SK-N-SH (cell line): ENCODE measurements at regions not wholly inside any gene's neighbourhood (a gene's known extent, or its start where the extent isn't known, plus 50 kb on each side); places are given as distances from the start of the nearest gene placed in this dataset.
A peak's percentile ranks its signal among the peaks of the same experiment; 100 is the strongest.

Experiments
- CTCF ChIA-PET: fragments of 300-600, 350-600 bp; formaldehyde crosslinking; extraction: SDS; loops from one replicate; lab custom pipeline; 2021; lab: Yijun Ruan, JAX
- POLR2A ChIA-PET: fragments of 350-600 bp; sonication (Branson Sonifier 250); formaldehyde crosslinking; extraction: SDS; loops from one replicate; lab custom pipeline; 2020; ENCODE audit warnings: antibody characterized with exemption, inconsistent platforms; lab: Yijun Ruan, JAX
- DNase-seq: peaks from one replicate; pipeline ENCODE4 v3.0.0; 2012
- H2AFZ ChIP-seq: fragments of 200-600 bp; sonication (generic); 2 replicates; pipeline ENCODE4 v1.8.1; 2016; ENCODE audit warnings: antibody characterized with exemption, mild to moderate bottlenecking, low read depth
- H3F3A ChIP-seq: fragments of 200-600 bp; sonication (generic); replicated peaks from 2 replicates; pipeline ENCODE3; 2016; ENCODE audit warnings: antibody characterized with exemption, mild to moderate bottlenecking; ENCODE audit not compliant: insufficient read depth
- H3K27ac ChIP-seq, 2 experiments: fragments of 200-500 bp in 1 of 2; fragments of 200-600 bp in 1 of 2; sonication (Bioruptor generic) in 1 of 2; sonication (generic), shearing (Covaris generic) in 1 of 2; 2 replicates each; pipeline versions ENCODE4 v1.5.1 to v1.6.1; 2014 to 2016; ENCODE audit warnings: low read depth in 2 of 2, inconsistent platforms in 1 of 2, low read length in 1 of 2, mild to moderate bottlenecking in 1 of 2, mixed read lengths in 1 of 2
- H3K27me3 ChIP-seq: fragments of 200-600 bp; sonication (generic), shearing (Covaris generic); 2 replicates; pipeline ENCODE4 v1.6.1; 2016; ENCODE audit warnings: mixed run types; ENCODE audit not compliant: insufficient read depth
- H3K36me3 ChIP-seq, 2 experiments: fragments of 200-500 bp in 1 of 2; fragments of 200-600 bp in 1 of 2; sonication (Bioruptor generic) in 1 of 2; sonication (generic) in 1 of 2; replicated peaks in 1 of 2; 2 replicates each; pipeline versions ENCODE3 to v1.5.1; 2014 to 2016; ENCODE audit warnings: low read length in 1 of 2, mild to moderate bottlenecking in 1 of 2; ENCODE audit not compliant: insufficient read depth in 2 of 2, control insufficient read depth in 1 of 2
- H3K4me1 ChIP-seq, 2 experiments: fragments of 200-500 bp in 1 of 2; fragments of 200-600 bp in 1 of 2; sonication (Bioruptor generic) in 1 of 2; sonication (generic), shearing (Covaris generic) in 1 of 2; 2 replicates each; pipeline versions ENCODE4 v1.5.1 to v1.6.1; 2014 to 2016; ENCODE audit warnings: low read depth in 1 of 2, low read length in 1 of 2, mixed run types in 1 of 2; ENCODE audit not compliant: insufficient read depth in 2 of 2, control insufficient read depth in 1 of 2
- H3K4me2 ChIP-seq: fragments of 200-600 bp; sonication (generic), shearing (Covaris generic); 2 replicates; pipeline ENCODE4 v1.6.1; 2017; ENCODE audit warnings: mixed run types
- H3K4me3 ChIP-seq, 2 experiments: fragments of 200-500 bp in 1 of 2; fragments of 200-600 bp in 1 of 2; sonication (Bioruptor generic) in 1 of 2; sonication (generic), shearing (Covaris generic) in 1 of 2; 2 replicates each; pipeline versions ENCODE4 v1.5.1 to v1.8.1; 2014 to 2016; ENCODE audit warnings: low read depth in 2 of 2, inconsistent platforms in 1 of 2, low read length in 1 of 2, mild to moderate bottlenecking in 1 of 2, mixed read lengths in 1 of 2, moderate library complexity in 1 of 2
- H3K79me2 ChIP-seq: fragments of 200-600 bp; sonication (generic); 2 replicates; pipeline ENCODE4 v1.8.1; 2017; ENCODE audit warnings: mild to moderate bottlenecking; ENCODE audit not compliant: insufficient read depth
- H3K9ac ChIP-seq: fragments of 200-600 bp; sonication (generic); 2 replicates; pipeline ENCODE4 v1.6.1; 2017; ENCODE audit warnings: mixed run types
- H3K9me2 ChIP-seq: fragments of 200-600 bp; sonication (generic); 2 replicates; pipeline ENCODE4 v1.6.1; 2017; ENCODE audit warnings: mixed run types
- H3K9me3 ChIP-seq: fragments of 200-600 bp; sonication (generic); 2 replicates; pipeline ENCODE4 v1.6.1; 2017; ENCODE audit warnings: mixed run types, mild to moderate bottlenecking, moderate library complexity
- H4K20me1 ChIP-seq: fragments of 200-600 bp; sonication (generic); 2 replicates; pipeline ENCODE4 v1.6.1; 2017; ENCODE audit warnings: mild to moderate bottlenecking, mixed run types; ENCODE audit not compliant: insufficient read depth
- CHD2 ChIP-seq: fragments of 150-350 bp; IDR thresholded peaks from 2 replicates; pipeline ENCODE4 v1.6.1; 2018; ENCODE audit warnings: low read length; ENCODE audit not compliant: partially characterized antibody
- ELF1 ChIP-seq: IDR thresholded peaks from 2 replicates; pipeline ENCODE4 v1.4.0; 2012
- EP300 ChIP-seq, 2 experiments: IDR thresholded peaks; 2 replicates each; pipeline versions ENCODE4 v1.4.0 to v1.6.1; 2012; ENCODE audit warnings: borderline replicate concordance in 1 of 2, low read depth in 1 of 2, low read length in 1 of 2
- FOXJ3 ChIP-seq: sonication (generic); formaldehyde crosslinking; IDR thresholded peaks from 2 replicates; pipeline ENCODE4 v1.5.1; 2020; ENCODE audit warnings: mild to moderate bottlenecking, missing genetic modification reagents
- FOXM1 ChIP-seq: IDR thresholded peaks from 2 replicates; pipeline ENCODE4 v1.4.0; 2012; ENCODE audit warnings: low read depth, mild to moderate bottlenecking
- GATA2 ChIP-seq: sonication (generic); formaldehyde crosslinking; IDR thresholded peaks from 2 replicates; pipeline ENCODE4 v1.5.0; 2020; ENCODE audit warnings: mild to moderate bottlenecking, missing genetic modification reagents
- JUND ChIP-seq: IDR thresholded peaks from 2 replicates; pipeline ENCODE4 v1.4.0; 2012
- MEF2A ChIP-seq: IDR thresholded peaks from 2 replicates; pipeline ENCODE4 v1.4.0; 2012; ENCODE audit warnings: low read depth, borderline replicate concordance
- MXI1 ChIP-seq: IDR thresholded peaks from 2 replicates; pipeline ENCODE4 v1.6.1; 2012; ENCODE audit warnings: mild to moderate bottlenecking, low read depth, low read length, improper control_type of control experiment
- NRF1 ChIP-seq: IDR thresholded peaks from 2 replicates; pipeline ENCODE4 v1.6.1; 2012; ENCODE audit warnings: low read depth, mild to moderate bottlenecking, low read length
- RAD21 ChIP-seq: IDR thresholded peaks from 2 replicates; pipeline ENCODE4 v1.6.1; 2012; ENCODE audit warnings: mild to moderate bottlenecking, low read length
- RCOR1 ChIP-seq: fragments of 150-350 bp; IDR thresholded peaks from 2 replicates; pipeline ENCODE4 v1.6.1; 2017; ENCODE audit warnings: antibody characterized with exemption, low read length
- RFX5 ChIP-seq: IDR thresholded peaks from 2 replicates; pipeline ENCODE4 v1.6.1; 2012; ENCODE audit warnings: mild to moderate bottlenecking, improper control_type of control experiment, low read length
- SMC3 ChIP-seq: IDR thresholded peaks from 2 replicates; pipeline ENCODE4 v1.6.1; 2012; ENCODE audit warnings: low read depth, low read length, improper control_type of control experiment
- TAF1 ChIP-seq: IDR thresholded peaks from 2 replicates; pipeline ENCODE4 v1.6.1; 2012; ENCODE audit warnings: low read depth, mild to moderate bottlenecking, low read length, moderate library complexity, borderline replicate concordance
- TCF12 ChIP-seq: IDR thresholded peaks from 2 replicates; pipeline ENCODE4 v1.4.0; 2012
- WGBS: methylation state at CpG from one replicate; pipeline ENCODE4 v1.1.6; 2017; ENCODE audit warnings: low lambda C conversion rate; 5-methylcytosine and 5-hydroxymethylcytosine counted together
- TF ChIP-seq, protein P1 (sequence below): fragments of 150-350 bp; IDR thresholded peaks from 2 replicates; pipeline ENCODE4 v1.6.1; 2016; ENCODE audit warnings: mild to moderate bottlenecking, low read depth, low read length
- TF ChIP-seq, protein P2 (sequence below): IDR thresholded peaks from 2 replicates; pipeline ENCODE4 v1.4.0; 2012; ENCODE audit warnings: low read depth, borderline replicate concordance
- TF ChIP-seq, protein P3 (sequence below): fragments of 150-350 bp; IDR thresholded peaks from 2 replicates; pipeline ENCODE4 v1.6.1; 2017; ENCODE audit warnings: antibody characterized with exemption, low read length, low read depth, borderline replicate concordance
- TF ChIP-seq, protein P4 (sequence below): IDR thresholded peaks from 2 replicates; pipeline ENCODE4 v1.4.0; 2012; ENCODE audit warnings: low read depth
- TF ChIP-seq, protein P5 (sequence below): IDR thresholded peaks from 2 replicates; pipeline ENCODE4 v1.4.0; 2012; ENCODE audit warnings: low read depth, borderline replicate concordance

DNA sequence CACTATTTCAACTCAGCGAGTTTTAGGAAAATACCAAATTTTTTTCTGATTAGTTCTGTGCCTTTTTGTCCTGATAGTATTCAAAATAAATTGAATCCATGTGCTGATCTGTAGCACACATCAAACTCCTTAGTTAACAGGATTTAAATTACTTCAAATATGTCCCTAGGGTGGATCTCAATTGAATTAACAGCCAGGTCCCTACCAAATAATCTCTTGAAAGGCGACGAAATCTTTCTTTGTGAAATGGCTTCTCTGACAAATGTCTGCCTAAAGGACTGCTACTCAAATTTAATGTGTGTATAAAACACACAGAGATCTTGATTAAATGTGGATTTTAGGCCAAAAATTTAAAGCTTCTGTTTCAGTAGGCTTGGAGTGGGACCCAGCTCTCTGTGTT is 989.6 kb upstream of the KCND2 start:
- no peak overlapping the region for H2AFZ ChIP-seq
- no peaks in the 10 kb centered on the region for H3K9me2 ChIP-seq
- H3K27ac ChIP-seq, result no peak overlapping the region
- no peaks in the 10 kb centered on the region for H3K79me2 ChIP-seq
- no peaks in the 10 kb centered on the region for H3K27me3 ChIP-seq
- H3K9ac ChIP-seq, result no peak overlapping the region
- POLR2A ChIA-PET, result no interaction called here
- H4K20me1 ChIP-seq, result no peaks in the 10 kb centered on the region
- peaks cover 0 to 3% of the 10 kb centered on the region in 2 experiments; a peak in 1 of 4 replicates for H3K4me1 ChIP-seq
- WGBS, result 2% methylated on average over 3 of the region's 3 CpGs
- H3K36me3 ChIP-seq, result no peaks in the 10 kb centered on the region
- peak; percentile 9 for DNase-seq
- CTCF ChIA-PET, result interaction anchor here (1.2 to 1.3 kb wide), 2 partner anchors 12 to 14 kb away, joined by 4 to 5 read pairs; no protein-coding TSS in a partner anchor
- H3K4me3 ChIP-seq, result no peak overlapping the region
- no peak overlapping the region for H3K4me2 ChIP-seq
- no peaks in the 10 kb centered on the region for H3K9me3 ChIP-seq
- no peaks in the 10 kb centered on the region for H3F3A ChIP-seq
- TF ChIP-seq GATA2 (CRISPR knock-in tag) (peak; percentile 81), MXI1 (no peak), RCOR1 (peak; percentile 52; the same call in 1 of the 2 replicates), EP300 (IDR thresholded peaks at IDR 0.05; ENCODE audit: borderline replicate concordance in 1 of 2, low read depth in 1 of 2, low read length in 1 of 2) (peak in 1 of 2 experiments; percentile 61; a peak in 1 of 4 replicates), RFX5 (no peak), SMC3 (no peak)

DNA sequence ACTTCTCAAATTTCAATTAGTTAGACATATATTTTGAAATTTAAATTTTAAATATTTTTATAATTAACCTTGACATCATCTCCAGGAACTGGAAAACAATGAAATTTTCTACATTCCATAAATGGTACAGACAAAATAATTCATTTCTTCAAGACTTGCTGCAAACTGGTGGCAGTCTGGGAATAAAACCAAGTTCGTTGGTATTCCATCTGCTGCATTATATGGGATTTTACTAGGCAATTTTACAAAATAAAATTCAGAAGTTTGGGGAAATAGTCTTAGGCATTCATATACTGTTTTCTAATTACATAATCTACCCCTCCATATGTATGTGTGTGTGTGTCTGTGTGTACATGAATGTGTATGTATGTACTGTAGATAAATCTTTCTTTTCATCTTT is 984.6 kb upstream of the KCND2 start:
- POLR2A ChIA-PET, result no interaction called here
- TF ChIP-seq FOXM1 (no peak), NRF1 (no peak), RAD21 (no peak), FOXJ3 (no peak), ELF1 (no peak), SMC3 (no peak), TAF1 (no peak), CHD2 (no peak), MEF2A (no peak), RCOR1 (no peak), GATA2 (CRISPR knock-in tag) (no peak), JUND (no peak), TCF12 (no peak)
- TF ChIP-seq, protein P1, sequence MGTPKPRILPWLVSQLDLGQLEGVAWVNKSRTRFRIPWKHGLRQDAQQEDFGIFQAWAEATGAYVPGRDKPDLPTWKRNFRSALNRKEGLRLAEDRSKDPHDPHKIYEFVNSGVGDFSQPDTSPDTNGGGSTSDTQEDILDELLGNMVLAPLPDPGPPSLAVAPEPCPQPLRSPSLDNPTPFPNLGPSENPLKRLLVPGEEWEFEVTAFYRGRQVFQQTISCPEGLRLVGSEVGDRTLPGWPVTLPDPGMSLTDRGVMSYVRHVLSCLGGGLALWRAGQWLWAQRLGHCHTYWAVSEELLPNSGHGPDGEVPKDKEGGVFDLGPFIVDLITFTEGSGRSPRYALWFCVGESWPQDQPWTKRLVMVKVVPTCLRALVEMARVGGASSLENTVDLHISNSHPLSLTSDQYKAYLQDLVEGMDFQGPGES, result no peak
- TF ChIP-seq, protein P2, sequence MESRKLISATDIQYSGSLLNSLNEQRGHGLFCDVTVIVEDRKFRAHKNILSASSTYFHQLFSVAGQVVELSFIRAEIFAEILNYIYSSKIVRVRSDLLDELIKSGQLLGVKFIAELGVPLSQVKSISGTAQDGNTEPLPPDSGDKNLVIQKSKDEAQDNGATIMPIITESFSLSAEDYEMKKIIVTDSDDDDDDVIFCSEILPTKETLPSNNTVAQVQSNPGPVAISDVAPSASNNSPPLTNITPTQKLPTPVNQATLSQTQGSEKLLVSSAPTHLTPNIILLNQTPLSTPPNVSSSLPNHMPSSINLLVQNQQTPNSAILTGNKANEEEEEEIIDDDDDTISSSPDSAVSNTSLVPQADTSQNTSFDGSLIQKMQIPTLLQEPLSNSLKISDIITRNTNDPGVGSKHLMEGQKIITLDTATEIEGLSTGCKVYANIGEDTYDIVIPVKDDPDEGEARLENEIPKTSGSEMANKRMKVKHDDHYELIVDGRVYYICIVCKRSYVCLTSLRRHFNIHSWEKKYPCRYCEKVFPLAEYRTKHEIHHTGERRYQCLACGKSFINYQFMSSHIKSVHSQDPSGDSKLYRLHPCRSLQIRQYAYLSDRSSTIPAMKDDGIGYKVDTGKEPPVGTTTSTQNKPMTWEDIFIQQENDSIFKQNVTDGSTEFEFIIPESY, result no peak
- TF ChIP-seq, protein P3, sequence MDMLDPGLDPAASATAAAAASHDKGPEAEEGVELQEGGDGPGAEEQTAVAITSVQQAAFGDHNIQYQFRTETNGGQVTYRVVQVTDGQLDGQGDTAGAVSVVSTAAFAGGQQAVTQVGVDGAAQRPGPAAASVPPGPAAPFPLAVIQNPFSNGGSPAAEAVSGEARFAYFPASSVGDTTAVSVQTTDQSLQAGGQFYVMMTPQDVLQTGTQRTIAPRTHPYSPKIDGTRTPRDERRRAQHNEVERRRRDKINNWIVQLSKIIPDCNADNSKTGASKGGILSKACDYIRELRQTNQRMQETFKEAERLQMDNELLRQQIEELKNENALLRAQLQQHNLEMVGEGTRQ, result no peak
- TF ChIP-seq, protein P4, sequence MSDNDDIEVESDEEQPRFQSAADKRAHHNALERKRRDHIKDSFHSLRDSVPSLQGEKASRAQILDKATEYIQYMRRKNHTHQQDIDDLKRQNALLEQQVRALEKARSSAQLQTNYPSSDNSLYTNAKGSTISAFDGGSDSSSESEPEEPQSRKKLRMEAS, result no peak
- TF ChIP-seq, protein P5, sequence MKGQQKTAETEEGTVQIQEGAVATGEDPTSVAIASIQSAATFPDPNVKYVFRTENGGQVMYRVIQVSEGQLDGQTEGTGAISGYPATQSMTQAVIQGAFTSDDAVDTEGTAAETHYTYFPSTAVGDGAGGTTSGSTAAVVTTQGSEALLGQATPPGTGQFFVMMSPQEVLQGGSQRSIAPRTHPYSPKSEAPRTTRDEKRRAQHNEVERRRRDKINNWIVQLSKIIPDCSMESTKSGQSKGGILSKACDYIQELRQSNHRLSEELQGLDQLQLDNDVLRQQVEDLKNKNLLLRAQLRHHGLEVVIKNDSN, result no peak

More for the DNA sequence above, 984.6 kb upstream of the KCND2 start:
- Histone ChIP-seq H3K4me2 (no peak overlapping the region), H2AFZ (no peak overlapping the region), H3K4me1 (no peaks in the 10 kb centered on the region; a peak in 1 of 4 replicates), H3K79me2 (no peaks in the 10 kb centered on the region), H3F3A (no peaks in the 10 kb centered on the region), H3K27ac (no peak overlapping the region), H3K9ac (no peak overlapping the region), H3K9me3 (no peaks in the 10 kb centered on the region), H3K9me2 (no peaks in the 10 kb centered on the region), H3K4me3 (no peak overlapping the region), H3K36me3 (no peaks in the 10 kb centered on the region), H4K20me1 (no peaks in the 10 kb centered on the region), H3K27me3 (no peaks in the 10 kb centered on the region)
- CTCF ChIA-PET, result no interaction called here
- 0% methylated on average over 1 of the region's 1 CpG for WGBS
- no peak for DNase-seq
